HG03175 (cell line): ENCODE measurements at regions not wholly inside any gene's neighbourhood (a gene's known extent, or its start where the extent isn't known, plus 50 kb on each side); places are given as distances from the start of the nearest gene placed in this dataset.

Experiments used
- ATAC-seq: cut with Tn5 transposase; IDR thresholded peaks from one replicate; pipeline ENCODE4 v1.9.1; 2021; ENCODE audit warnings: mild to moderate bottlenecking, moderate library complexity; ENCODE audit not compliant: unreplicated experiment

DNA sequence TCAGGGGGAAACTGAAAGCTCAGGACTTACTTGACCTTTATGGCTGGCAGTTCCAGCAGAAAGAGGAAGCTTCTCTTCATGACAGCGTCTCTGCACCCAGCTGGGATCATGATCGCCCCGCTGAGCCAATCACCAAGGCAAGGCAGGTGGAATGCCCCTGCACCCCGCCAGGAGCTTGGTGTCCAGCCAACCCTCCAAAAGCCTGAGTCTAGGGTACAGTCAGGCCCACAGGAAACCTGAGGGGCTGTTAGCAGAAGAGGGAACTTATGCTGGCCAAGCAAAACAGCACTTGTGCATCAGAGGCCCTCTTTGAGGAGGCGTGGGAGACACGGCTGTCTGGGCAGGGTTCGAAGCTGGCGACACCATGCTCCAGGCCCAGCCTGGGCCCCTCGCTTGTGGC is 188.3 kb upstream of the GMDS start:
- ATAC-seq = no peak

- ATAC-seq = no peak
Measured at GRCh38 chr6:2433266-2433665, 187.9 kb upstream of the GMDS start.

DNA sequence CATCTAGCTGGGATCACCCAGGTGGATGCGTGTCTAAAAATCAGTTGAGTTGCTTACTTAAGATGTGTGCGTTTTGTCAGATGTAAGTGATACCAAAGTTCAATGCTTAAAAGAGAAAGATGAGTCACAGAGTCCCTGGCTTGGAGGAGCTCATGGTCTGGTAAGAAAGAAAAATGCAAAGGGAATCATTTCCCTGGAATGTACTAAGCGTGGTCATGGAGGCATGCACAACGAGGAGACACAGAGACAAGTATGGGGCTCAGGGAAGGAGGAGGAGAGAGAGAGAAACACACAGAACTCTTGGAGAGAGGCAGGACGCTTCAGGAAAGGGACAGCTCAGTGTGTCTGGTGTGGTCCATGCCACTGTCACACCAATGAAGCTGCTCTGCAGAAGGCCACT is 186.9 kb upstream of the GMDS start:
- ATAC-seq = no peak

GRCh38 chr6:2430612-2431011 is 185.2 kb upstream of the GMDS start:
- no peak for ATAC-seq

- ATAC-seq = no peak
Measured at GRCh38 chr6:2429460-2429859, 184.1 kb upstream of the GMDS start.

- no peak for ATAC-seq
Measured at GRCh38 chr6:2429032-2429431, 183.6 kb upstream of the GMDS start.

GRCh38 chr6:2426561-2427340 is 181.3 kb upstream of the GMDS start:
- no peak for ATAC-seq

DNA sequence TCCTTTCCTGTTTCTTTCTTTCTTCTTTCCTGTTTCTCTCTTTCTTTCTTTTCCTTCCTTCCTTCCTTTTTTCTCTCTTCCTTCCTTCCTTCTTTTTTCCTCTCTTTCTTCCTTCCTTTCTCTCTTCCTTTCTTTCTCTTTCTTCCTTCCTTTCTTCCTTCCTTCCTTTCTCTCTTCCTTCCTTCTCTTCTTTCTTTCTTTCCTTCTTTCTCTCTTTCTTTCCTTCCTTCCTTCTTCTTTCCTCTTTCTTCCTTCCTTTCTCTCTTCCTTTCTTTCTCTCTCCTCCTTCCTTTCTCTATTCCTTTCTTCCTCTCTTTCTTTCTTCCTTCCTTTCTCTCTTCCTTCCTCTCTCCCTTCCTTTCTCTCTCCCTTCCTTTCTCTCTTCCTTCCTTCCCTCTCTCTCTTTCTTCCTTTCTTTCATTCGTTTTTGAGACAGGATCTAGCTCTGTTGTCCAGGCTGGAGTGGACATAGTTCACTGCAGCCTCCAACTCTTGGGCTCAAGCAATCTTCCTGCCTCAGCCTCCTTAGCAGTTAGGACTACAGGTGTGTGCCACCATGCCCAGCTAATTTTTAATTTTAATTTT is 170.8 kb upstream of the GMDS start:
- ATAC-seq = no peak

- ATAC-seq = no peak
Measured at GRCh38 chr6:2414885-2415547, 169.6 kb upstream of the GMDS start.

GRCh38 chr6:2412731-2413130 is 167.3 kb upstream of the GMDS start:
- ATAC-seq = no peak

- no peak for ATAC-seq
Measured at GRCh38 chr6:2410656-2411380, 165.4 kb upstream of the GMDS start.

GRCh38 chr6:2407525-2407924 is 162.1 kb upstream of the GMDS start:
- no peak for ATAC-seq

DNA sequence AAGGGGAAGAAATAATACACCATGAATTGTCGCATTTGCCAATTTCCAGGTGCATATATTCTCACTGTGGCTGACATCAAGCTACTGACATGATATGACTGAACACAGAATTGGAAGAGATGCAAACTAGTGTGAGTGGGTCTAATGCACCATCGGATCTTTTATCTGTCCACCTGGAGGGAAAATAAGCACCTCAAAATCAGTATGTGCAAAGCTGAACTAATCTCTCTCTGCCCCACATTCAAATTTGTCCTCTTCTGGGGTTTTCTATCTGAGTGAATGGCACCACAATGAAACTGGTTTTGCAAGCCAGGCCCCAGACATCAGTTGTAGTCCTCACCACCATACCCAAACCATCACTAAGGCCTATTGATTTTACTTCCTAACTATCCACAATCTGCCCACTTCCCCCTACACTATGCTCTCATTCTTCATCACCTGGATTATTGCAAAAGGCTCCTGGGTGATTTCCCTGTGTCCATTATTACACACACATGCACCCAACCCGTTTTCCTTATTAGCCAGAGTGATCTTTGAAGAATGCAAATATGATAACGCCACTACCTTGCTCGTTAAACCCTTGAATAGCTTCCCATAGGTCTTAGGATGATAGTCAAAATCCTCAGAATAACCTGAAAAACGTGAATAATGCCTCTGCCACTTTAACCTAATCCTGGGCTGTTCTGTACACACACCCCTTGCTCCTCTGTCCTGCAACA is 159.0 kb upstream of the GMDS start:
- no peak for ATAC-seq

DNA sequence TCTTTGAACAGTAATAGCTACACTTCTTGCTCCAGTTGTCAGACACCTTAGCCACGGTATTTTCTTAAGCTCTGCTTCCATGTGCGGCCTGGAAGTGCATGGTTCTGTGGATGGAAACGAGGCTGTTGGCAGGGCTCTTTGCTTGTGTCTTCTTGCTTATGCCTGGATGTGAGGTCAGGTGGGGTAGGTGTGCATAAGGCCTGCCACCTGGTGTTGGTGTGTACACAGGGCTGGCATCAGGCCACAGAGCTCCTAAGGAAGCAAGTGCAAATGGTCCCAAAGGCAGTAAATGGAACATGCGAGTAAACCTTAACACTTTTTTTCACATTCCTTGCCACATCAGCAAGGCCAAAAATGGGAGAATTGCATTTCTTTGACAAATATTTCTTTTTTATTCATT is 158.1 kb upstream of the GMDS start:
- no peak for ATAC-seq

DNA sequence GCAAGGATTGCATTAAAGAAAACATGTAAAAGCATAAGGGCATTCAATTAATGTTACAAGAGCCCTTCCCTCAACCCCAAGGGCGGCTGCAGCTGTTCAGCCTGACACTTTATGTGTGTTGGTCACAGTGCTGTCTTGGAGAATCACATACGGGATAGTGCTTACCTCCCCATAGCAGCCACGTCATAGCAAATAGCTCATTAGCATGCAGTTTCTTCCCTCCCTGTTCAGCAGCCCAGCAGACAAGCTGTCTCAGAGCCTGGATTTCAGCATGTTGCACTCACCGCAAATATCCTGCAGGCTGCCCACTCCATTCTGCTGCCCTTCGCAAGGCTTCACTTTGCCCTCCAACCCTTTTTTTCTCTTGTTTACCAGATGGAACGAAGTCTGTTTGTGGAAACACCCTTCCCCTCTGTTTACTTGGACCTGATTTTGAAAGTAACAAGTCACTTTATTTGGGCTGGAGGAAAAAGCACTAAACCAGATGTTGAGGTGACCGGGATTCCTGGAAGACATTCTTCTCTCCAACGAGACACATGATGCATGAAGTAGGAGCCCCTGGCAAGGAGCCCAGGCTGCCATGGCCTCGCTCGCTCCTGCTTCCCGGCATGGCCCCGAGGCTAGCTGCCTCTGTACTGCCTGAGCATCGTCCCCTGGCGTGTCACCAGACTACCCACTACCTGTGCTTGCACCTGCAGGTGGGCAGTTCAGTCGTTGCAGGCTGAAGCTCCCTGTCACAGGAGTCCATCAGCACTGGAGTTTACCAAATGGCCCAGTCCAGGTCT is 151.6 kb upstream of the GMDS start:
- no peak for ATAC-seq

GRCh38 chr6:2396042-2396657 is 150.7 kb upstream of the GMDS start:
- ATAC-seq = no peak

- ATAC-seq = no peak
Measured at GRCh38 chr6:2388554-2389324, 143.3 kb upstream of the GMDS start.

- no peak for ATAC-seq
Measured at GRCh38 chr6:2387445-2387844, 142.0 kb upstream of the GMDS start.

DNA sequence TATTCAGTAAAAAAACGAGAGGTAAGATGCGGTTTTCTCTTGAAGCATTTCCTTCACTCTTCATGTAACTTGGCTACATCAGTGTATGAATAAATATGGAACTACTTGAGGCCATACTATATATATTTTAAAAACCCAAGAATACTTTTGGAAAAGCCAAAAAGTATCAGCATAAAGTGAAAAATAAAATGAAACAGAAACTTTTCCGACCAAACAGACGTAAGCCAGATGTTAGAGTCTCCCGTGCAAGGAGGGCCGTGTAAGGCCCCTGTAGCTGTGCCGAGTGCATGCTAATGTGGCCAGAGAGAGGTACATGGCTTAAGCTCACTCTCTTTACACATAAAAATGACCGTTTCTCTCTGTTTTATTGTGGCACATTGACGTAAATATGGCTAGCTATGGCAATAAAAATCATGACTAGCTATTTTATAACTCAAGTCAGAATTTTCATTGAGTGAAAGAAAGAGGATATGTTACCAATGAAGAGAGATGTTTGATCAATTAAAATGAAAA is 140.1 kb upstream of the GMDS start:
- ATAC-seq = no peak
